ENCODE measurements at regions not wholly inside any gene's neighbourhood (a gene's known extent, or its start where the extent isn't known, plus 50 kb on each side); places are given as distances from the start of the nearest gene placed in this dataset.

DNA sequence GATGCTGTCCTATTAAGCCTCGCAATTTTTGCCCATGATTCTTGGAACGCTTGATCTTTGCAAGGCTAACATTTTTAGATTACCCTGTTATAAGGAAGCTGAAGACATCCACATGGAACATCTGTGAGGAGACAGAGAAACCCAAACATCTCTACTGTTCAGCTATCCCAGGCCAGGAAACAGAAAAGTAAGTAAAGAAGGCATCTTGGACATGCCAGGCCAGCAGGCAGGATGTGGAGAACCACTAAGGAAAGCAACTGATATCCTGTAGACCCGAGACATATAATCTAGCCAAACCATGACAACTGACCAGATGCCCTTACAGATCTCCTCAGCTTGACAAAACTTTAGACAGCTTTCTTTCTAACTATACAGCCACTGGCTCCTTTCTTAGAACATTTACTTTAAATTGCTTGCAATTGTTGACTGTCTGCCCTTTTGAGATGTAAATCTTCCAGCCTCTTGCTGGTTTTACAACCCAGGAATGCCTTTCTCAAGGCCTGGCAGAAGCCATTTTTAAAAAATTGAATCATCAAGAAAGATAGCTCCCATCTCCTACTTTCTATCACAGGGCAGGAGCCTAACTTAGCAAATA, 255.8 kb upstream of the DACH1 start:
- Histone ChIP-seq H3K9me3 (ENCODE audit: low read length) (no peaks in the 10 kb centered on the region), H3K9me2 (ENCODE audit: insufficient read depth, low read length) (no peaks in the 10 kb centered on the region), H3K27me3 (ENCODE audit: insufficient read depth, low read depth, low read length) (no peaks in the 10 kb centered on the region), H3K4me2 (ENCODE audit: low read length) (no peak overlapping the region), H3K79me2 (replicated peaks; ENCODE audit: insufficient read depth, low read length) (no peaks in the 10 kb centered on the region), H3K36me3 (ENCODE audit: insufficient read depth, low read length) (no peaks in the 10 kb centered on the region), H3K9ac (ENCODE audit: low read length) (no peak overlapping the region), H3F3A (ENCODE audit: insufficient read depth, low read length, poor library complexity, severe bottlenecking) (no peaks in the 10 kb centered on the region), H2AFZ (ENCODE audit: low read depth, low read length) (no peak overlapping the region), H3K27ac (ENCODE audit: low read length) (no peak overlapping the region), H4K20me1 (ENCODE audit: insufficient read depth) (no peaks in the 10 kb centered on the region), H3K4me3 (ENCODE audit: low read length) (no peak overlapping the region)
- no peak for TF ChIP-seq MXI1 (conservative IDR thresholded peaks at IDR 0.05; ENCODE audit: poor library complexity, severe bottlenecking)
- no peak for TF ChIP-seq SMC3 (conservative IDR thresholded peaks at IDR 0.05; ENCODE audit: poor library complexity)
- no peak for TF ChIP-seq POLR2AphosphoS5 (IDR thresholded peaks at IDR 0.05)
- TF ChIP-seq EZH2 (IDR thresholded peaks at IDR 0.05; ENCODE audit: borderline replicate concordance, insufficient read depth, low read length, poor library complexity, severe bottlenecking) = no peak
- no peak for TF ChIP-seq RAD21 (conservative IDR thresholded peaks at IDR 0.05)
- no peak for TF ChIP-seq TAF1 (IDR thresholded peaks at IDR 0.05; ENCODE audit: low read depth)
- TF ChIP-seq EP300 (conservative IDR thresholded peaks at IDR 0.05; ENCODE audit: poor library complexity, severe bottlenecking) = no peak
- no peak for TF ChIP-seq CTCF (IDR thresholded peaks at IDR 0.05; ENCODE audit: poor library complexity, severe bottlenecking)
- TF ChIP-seq REST (IDR thresholded peaks at IDR 0.05; ENCODE audit: borderline replicate concordance) = no peak

- Histone ChIP-seq H3F3A (ENCODE audit: insufficient read depth, low read length, poor library complexity, severe bottlenecking) (no peaks in the 10 kb centered on the region), H3K9me2 (ENCODE audit: insufficient read depth, low read length) (no peaks in the 10 kb centered on the region), H3K27ac (ENCODE audit: low read length) (no peak overlapping the region), H3K9me3 (ENCODE audit: low read length) (no peaks in the 10 kb centered on the region), H3K4me2 (ENCODE audit: low read length) (no peak overlapping the region), H3K27me3 (ENCODE audit: insufficient read depth, low read depth, low read length) (no peaks in the 10 kb centered on the region), H4K20me1 (ENCODE audit: insufficient read depth) (no peaks in the 10 kb centered on the region), H3K36me3 (ENCODE audit: insufficient read depth, low read length) (no peaks in the 10 kb centered on the region), H3K79me2 (replicated peaks; ENCODE audit: insufficient read depth, low read length) (no peaks in the 10 kb centered on the region), H3K4me3 (ENCODE audit: low read length) (no peak overlapping the region), H2AFZ (ENCODE audit: low read depth, low read length) (no peak overlapping the region), H3K9ac (ENCODE audit: low read length) (no peak overlapping the region)
- no peak for TF ChIP-seq RAD21 (conservative IDR thresholded peaks at IDR 0.05)
- no peak for TF ChIP-seq CTCF (IDR thresholded peaks at IDR 0.05; ENCODE audit: poor library complexity, severe bottlenecking)
- no peak for TF ChIP-seq MXI1 (conservative IDR thresholded peaks at IDR 0.05; ENCODE audit: poor library complexity, severe bottlenecking)
- no peak for TF ChIP-seq SMC3 (conservative IDR thresholded peaks at IDR 0.05; ENCODE audit: poor library complexity)
- no peak for TF ChIP-seq TAF1 (IDR thresholded peaks at IDR 0.05; ENCODE audit: low read depth)
- no peak for TF ChIP-seq EZH2 (IDR thresholded peaks at IDR 0.05; ENCODE audit: borderline replicate concordance, insufficient read depth, low read length, poor library complexity, severe bottlenecking)
- TF ChIP-seq POLR2AphosphoS5 (IDR thresholded peaks at IDR 0.05) = no peak
- no peak for TF ChIP-seq EP300 (conservative IDR thresholded peaks at IDR 0.05; ENCODE audit: poor library complexity, severe bottlenecking)
- TF ChIP-seq REST (IDR thresholded peaks at IDR 0.05; ENCODE audit: borderline replicate concordance) = no peak
These were observed 254.5 kb upstream of the DACH1 start for GRCh38 chr13:72121466-72121865.

Measured in neural cell (in vitro differentiated cells).